Eye (tissue), 1 donor: ENCODE measurements at regions not wholly inside any gene's neighbourhood (a gene's known extent, or its start where the extent isn't known, plus 50 kb on each side); places are given as distances from the start of the nearest gene placed in this dataset.
A peak's percentile ranks its signal among the peaks of the same experiment; 100 is the strongest.
"Not testable (repeated sequence)": the region's sequence is repeated elsewhere in the genome, so short reads cannot be mapped to it uniquely, and the experiment has no call there.

Source experiments
- DNase-seq: peaks from one replicate; pipeline ENCODE4 v3.0.0-alpha.2; 2015

DNA sequence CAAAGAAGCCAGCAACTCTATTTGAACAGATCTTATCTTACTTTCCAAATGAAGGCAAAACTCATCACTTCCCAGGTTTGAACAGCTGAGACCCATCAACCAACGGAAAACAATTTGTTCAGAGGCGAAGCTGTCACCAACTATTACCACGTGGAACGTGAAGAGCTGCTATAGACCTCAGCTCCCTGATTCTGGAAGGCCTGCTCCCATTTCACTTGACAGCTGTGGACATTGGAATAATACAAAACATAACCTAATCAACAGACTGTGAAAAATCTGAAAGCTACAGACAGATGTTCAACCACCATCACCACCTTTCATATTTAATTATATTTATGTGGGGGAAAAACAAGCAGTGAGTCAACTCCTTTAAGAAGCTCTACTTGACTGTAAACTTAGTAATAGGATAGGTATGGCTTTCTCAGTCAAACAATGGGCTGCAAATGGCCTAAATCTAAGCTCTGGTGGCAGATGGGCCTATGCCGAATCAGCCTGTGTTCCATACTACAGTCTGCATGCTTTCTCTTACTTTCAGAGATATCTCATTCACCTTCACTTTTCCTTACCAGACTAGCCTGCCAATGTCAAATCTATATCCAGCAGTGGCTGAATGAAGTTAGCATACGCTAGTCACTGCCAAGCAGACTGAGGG lies 896.4 kb downstream of the TDRD15 start:
- DNase-seq: peak; percentile 97

DNA sequence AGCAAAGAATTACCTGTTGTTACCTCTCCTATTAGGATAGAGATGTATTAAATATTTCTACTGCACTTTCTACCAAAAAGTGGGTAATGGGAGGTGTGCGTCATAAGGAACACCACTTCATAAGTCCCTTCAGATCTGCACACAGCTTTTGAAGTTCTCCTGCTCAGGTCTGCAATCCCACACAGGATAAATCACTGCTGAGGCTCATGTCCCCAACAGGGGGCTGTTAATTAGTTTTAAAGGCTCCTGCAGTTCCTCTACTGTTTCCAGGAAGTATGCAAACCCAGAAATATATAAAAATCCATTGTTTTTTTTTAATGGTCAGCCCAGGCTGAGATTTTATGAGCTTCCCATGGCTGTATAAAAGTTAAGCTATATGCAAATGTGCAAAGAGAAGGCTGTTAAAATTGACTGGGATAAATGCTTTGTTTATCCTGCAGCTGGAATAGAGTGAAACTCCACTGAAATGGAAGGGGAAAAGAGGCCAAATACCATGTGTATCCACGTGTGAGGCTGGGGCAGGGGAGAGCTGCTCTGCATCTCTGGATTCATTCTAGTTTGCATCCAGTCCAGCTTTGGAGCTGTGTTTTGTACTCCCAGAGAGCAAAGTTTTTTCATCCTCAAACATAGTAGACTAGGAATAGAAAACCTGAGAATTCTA lies 903.7 kb downstream of the TDRD15 start:
- DNase-seq: no peak

GRCh38 chr2:22035361-22035830 lies 911.6 kb downstream of the TDRD15 start:
- peak; percentile 59 for DNase-seq

DNA sequence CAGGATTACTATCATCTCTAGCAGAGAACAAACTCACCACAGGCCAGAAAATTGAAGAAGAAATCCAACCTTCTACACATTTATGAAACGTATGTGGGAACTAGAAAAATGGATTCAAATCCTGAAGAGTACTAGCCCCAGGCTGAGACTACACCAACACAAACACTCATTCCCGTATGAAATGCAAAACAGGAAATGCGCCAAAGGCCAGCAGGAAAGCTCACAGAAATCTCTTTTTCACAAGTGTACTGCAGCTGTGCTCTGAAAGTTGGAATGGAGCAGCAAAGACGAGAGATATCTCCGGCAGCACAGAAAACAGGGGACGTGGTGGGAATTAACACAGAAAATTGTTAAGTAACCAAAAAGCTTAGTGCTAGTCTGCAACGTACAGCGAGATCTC lies 913.5 kb downstream of the TDRD15 start:
- DNase-seq: peak; percentile 24

- DNase-seq: no peak
Measured at GRCh38 chr2:22043784-22044183, 920.0 kb downstream of the TDRD15 start.

DNA sequence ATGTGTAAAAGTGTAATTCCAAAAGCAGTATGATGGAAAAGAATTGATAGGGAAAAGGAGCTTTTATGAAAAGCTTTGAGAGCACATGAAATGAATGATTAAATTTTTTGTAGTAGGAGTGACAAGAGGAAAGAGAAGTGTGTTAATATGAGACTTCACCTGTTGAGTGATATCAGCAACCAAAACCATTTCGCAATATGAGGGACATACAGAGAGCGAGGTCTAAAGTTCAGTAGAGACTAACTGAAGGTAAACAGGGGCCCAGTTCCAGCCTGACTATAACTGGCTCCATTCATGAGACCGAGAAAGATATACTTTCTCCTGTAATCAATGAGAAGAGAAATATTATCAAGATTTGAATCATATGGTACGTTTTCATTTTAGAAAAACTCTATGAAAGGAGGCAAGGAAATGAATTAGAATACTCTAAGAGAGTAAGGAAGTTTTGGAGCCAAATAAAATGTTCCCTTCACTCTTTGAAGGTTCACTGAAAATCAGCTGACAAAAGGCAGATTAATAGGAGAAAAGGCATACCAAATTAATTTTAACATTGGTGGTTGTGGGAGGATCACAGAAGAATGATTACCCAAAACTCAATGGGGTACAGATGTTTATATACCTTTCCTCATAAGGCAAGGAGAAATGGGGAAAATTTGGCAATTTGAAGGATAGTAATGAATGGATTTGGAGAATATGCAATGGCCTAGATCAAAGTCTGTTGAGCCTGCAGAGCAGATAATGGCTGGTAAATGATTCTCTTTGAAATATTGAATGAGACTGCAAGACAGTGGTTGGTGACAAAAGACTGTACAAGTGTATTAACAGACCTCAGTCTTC lies 932.2 kb downstream of the TDRD15 start:
- DNase-seq: no peak

DNA sequence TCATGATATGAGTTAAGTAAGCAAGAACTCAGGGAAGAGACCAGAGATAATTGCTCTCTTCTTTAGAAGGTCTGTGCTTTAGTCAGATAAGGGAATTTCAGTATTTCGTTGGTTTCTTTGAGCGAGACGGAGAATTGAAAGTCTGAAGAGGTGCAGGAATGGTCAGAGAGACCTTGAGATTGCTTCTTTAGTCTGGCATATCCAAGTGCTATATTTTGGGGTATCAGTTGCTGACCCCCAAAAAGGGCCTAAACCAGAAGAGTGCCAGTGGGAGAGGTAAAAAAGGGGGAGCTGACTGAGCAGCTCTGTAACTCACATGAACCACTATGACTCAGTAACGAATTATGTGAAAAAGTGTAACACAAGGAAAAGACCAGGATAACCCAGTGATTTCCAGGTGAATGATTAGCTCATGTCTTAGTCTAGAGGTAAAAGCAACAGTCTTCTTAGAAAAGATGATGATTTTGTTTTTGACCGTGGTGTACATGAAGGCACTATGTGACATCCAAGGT lies 932.9 kb downstream of the TDRD15 start:
- DNase-seq: no peak

- no peak for DNase-seq
Measured at GRCh38 chr2:22062679-22063078, 938.9 kb downstream of the TDRD15 start.

GRCh38 chr2:22076454-22076853 lies 952.7 kb downstream of the TDRD15 start:
- DNase-seq: no peak

GRCh38 chr2:22078701-22079100 lies 954.9 kb downstream of the TDRD15 start:
- DNase-seq: no peak

DNA sequence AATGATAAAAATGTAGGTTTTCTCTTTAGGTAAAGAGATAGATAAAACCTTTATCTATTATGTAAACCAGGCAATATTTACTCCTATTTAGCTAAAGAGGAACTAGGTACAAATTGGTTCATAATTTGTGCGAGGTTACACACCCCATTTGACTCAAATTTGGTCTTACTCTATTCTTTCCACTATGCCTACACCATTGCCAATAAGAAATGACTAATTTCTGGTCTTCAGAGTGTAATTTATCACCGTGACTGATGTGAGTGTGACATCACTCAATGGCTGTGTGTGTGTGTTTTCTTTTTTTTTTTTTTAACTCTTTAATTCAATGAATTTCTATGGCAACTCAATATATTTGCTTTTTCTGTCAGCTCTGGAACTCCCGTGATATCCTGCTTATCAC lies 955.8 kb downstream of the TDRD15 start:
- no peak for DNase-seq

GRCh38 chr2:22086726-22087125 lies 963.0 kb downstream of the TDRD15 start:
- no peak for DNase-seq

GRCh38 chr2:22103617-22104016 lies 979.8 kb downstream of the TDRD15 start:
- DNase-seq: not testable (repeated sequence)

DNA sequence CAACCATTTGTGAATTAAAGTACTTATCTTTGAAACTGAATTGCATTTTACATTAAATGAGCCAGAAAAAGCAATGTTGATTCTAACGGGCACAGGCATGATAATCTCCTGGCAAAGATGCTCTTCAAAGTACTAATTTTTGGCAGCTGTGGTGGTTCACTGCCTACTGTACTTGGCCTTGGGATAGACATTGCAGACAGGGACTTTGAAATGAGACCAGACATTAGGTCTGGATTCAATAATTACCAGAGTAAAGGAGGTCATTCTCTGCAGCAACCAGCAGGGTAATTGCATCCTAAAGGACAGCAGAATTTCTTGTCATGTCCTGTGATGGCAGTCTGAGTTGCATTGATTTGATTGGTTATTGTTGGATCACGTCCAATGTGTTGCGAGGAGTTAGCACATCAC lies 986.5 kb downstream of the TDRD15 start:
- DNase-seq: peak; percentile 48

GRCh38 chr2:22124003-22124402 lies 1000.2 kb downstream of the TDRD15 start:
- no peak for DNase-seq

DNA sequence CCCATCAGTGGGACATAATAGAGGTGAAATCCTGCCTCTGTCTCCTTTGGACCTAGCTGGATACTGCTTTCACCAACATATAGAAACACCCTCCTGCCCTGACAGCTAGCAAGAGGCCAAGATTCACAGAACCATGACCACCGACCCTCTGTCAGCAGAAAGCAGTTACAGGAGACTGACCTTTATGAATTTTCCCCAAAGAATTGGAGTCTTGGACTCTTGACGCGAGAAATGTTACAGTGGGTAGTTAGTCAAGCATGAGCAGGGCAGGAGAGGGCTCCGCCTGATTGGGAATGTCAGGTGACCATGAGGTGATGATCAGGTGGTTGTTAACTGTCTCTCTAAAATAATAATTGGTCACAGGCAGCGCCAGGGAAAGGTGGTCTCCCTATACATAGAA lies 1002.3 kb downstream of the TDRD15 start:
- DNase-seq: no peak

- DNase-seq: no peak
Measured at GRCh38 chr2:22126978-22127377, 1003.2 kb downstream of the TDRD15 start.

- no peak for DNase-seq
Measured at GRCh38 chr2:22134421-22134820, 1010.7 kb downstream of the TDRD15 start.

GRCh38 chr2:22136446-22136845 lies 1012.7 kb downstream of the TDRD15 start:
- DNase-seq: no peak

- no peak for DNase-seq
Measured at GRCh38 chr2:22143840-22144239, 1020.1 kb downstream of the TDRD15 start.

DNA sequence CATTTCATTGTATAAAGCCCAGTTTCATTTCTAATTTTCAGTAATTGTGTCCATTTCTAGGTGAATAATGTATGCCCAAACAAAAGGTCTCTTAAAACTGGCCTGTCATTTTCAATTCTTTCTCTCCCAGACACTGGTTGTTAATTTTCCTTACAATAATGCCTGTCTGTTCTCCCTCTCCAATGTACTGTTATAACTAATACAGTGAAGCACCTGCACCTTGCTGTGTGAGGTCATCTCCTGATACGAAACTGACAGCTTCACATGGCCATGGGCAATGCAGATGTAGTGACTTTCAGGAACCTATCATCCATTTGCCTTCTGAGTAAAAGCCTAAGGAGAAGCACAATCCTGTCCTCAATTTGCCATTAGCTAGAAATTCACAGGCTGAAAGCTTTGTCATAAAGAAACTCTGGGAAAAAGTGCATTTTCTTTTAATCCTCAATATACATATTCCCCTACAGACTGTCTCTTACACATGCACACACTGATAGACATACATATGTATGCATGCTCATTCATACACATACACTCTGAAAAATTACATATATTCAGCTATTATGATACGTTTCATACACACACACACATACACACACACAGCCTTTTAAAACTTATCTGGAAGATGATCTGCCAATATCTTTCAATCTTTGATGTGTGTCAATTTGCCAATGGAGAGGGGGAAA lies 1030.3 kb downstream of the TDRD15 start:
- peak; percentile 8 for DNase-seq

GRCh38 chr2:22156661-22157060 lies 1032.9 kb downstream of the TDRD15 start:
- DNase-seq: not testable (repeated sequence)

- no peak for DNase-seq
Measured at GRCh38 chr2:22167256-22167655, 1043.5 kb downstream of the TDRD15 start.
